K562 (cell line): ENCODE measurements at regions not wholly inside any gene's neighbourhood (a gene's known extent, or its start where the extent isn't known, plus 50 kb on each side); places are given as distances from the start of the nearest gene placed in this dataset.

Experiments used
- ATAC-seq: fragments of 200-7000 bp; cut with Tn5 transposase; 3 replicates; pipeline ENCODE4 v1.9.1; 2020; ENCODE audit warnings: moderate library complexity
- BruUV-seq: library from RNA; stranded (reverse); fragments of 400-500 nt; replicated peaks from 2 replicates; lab custom pipeline; 2021; lab: Mats Ljungman, UMichigan
- CTCF ChIA-PET: fragments of 300-600 bp; formaldehyde crosslinking; extraction: SDS; loops from one replicate; lab custom pipeline; 2021; ENCODE audit warnings: low intra/inter-chr PET ratio; lab: Yijun Ruan, JAX
- POLR2A ChIA-PET: fragments of 300-600, 350-650 bp; sonication (Branson Sonifier 250); formaldehyde crosslinking; extraction: SDS; loops from one replicate; lab custom pipeline; 2021; ENCODE audit warnings: antibody characterized with exemption, inconsistent platforms; lab: Yijun Ruan, JAX
- DNase-seq, 4 experiments: peaks; one replicate each; pipeline versions ENCODE4 v3.0.0 to v3.0.0-alpha.2; 2011 to 2018; ENCODE audit warnings: low spot score in 3 of 4, mixed read lengths in 3 of 4; ENCODE audit errors: extremely low read depth in 1 of 4
- FAIRE-seq: peaks from 2 replicates; lab custom pipeline; 2011; peaks lifted over from hg19 to GRCh38; lab: Jason Lieb, UNC
- H2AFZ ChIP-seq: 2 replicates; pipeline ENCODE4 v1.6.0; 2011; ENCODE audit warnings: low read depth, low read length, control low read depth, inconsistent platforms
- H3K27ac ChIP-seq: fragments of 200-600 bp; 3 replicates; pipeline ENCODE4 v1.8.0; 2011; ENCODE audit warnings: low read depth, mild to moderate bottlenecking, control low read depth, inconsistent platforms, low read length, moderate library complexity, mixed read lengths; ENCODE audit errors: extremely low read depth
- H3K27me3 ChIP-seq, 2 experiments: fragments of 300-600 bp in 1 of 2; 2 replicates in 1 of 2; 3 replicates in 1 of 2; pipeline versions ENCODE4 v1.6.0 to v1.8.0; 2011; ENCODE audit warnings: inconsistent platforms in 2 of 2, low read length in 2 of 2, mild to moderate bottlenecking in 1 of 2, mixed read lengths in 1 of 2, moderate library complexity in 1 of 2; ENCODE audit not compliant: control insufficient read depth in 2 of 2, insufficient read depth in 2 of 2
- H3K36me3 ChIP-seq: fragments of 300-600 bp; 3 replicates; pipeline ENCODE4 v1.8.0; 2011; ENCODE audit warnings: mild to moderate bottlenecking, low read length, inconsistent platforms; ENCODE audit not compliant: control insufficient read depth, insufficient read depth
- H3K4me1 ChIP-seq, 2 experiments: fragments of 200-600 bp in 1 of 2; replicated peaks in 1 of 2; 2 replicates in 1 of 2; 3 replicates in 1 of 2; pipeline versions ENCODE4 v1.5.1 to v1.8.0; 2011; ENCODE audit warnings: inconsistent platforms in 2 of 2, low read length in 2 of 2, mild to moderate bottlenecking in 1 of 2, mixed read lengths in 1 of 2, moderate library complexity in 1 of 2; ENCODE audit not compliant: control insufficient read depth in 2 of 2, insufficient read depth in 2 of 2
- H3K4me2 ChIP-seq: 2 replicates; pipeline ENCODE4 v1.6.1; 2011; ENCODE audit warnings: low read length, control low read depth, inconsistent platforms, mixed read lengths; ENCODE audit not compliant: insufficient read depth
- H3K4me3 ChIP-seq: fragments of 200-600 bp; sonication (generic), shearing (Covaris generic); 2 replicates; pipeline ENCODE4 v1.5.1; 2016; ENCODE audit warnings: control low read depth, inconsistent platforms
- H3K79me2 ChIP-seq: fragments of 200-600 bp; 3 replicates; pipeline ENCODE4 v1.8.0; 2011; ENCODE audit warnings: low read length, inconsistent platforms; ENCODE audit not compliant: control insufficient read depth, insufficient read depth
- H3K9ac ChIP-seq, 2 experiments: 2 replicates each; pipeline versions ENCODE4 v1.6.0 to v1.6.1; 2011; ENCODE audit warnings: low read depth in 2 of 2, low read length in 2 of 2, control low read depth in 1 of 2, inconsistent platforms in 1 of 2, mild to moderate bottlenecking in 1 of 2, mixed read lengths in 1 of 2; ENCODE audit not compliant: insufficient read depth in 1 of 2
- H3K9me1 ChIP-seq: one replicate; pipeline ENCODE4 v1.6.0; 2011; ENCODE audit warnings: inconsistent platforms, mild to moderate bottlenecking, low read length, moderate library complexity; ENCODE audit not compliant: control insufficient read depth, insufficient read depth
- H3K9me3 ChIP-seq: replicated peaks from 2 replicates; pipeline ENCODE4 v1.5.1; 2011; ENCODE audit warnings: low read depth, low read length, inconsistent platforms; ENCODE audit not compliant: control insufficient read depth, insufficient read depth
- H4K20me1 ChIP-seq: replicated peaks from 2 replicates; pipeline ENCODE4 v1.6.1; 2011; ENCODE audit warnings: low read length, inconsistent platforms, mixed read lengths; ENCODE audit not compliant: control insufficient read depth, insufficient read depth
- BCLAF1 ChIP-seq, 2 experiments: fragments of 450-650 bp in 1 of 2; IDR thresholded peaks; 2 replicates each; pipeline ENCODE4 v1.6.1; 2011 to 2017; ENCODE audit warnings: low read depth in 2 of 2, antibody characterized with exemption in 1 of 2, borderline replicate concordance in 1 of 2, low read length in 1 of 2, mild to moderate bottlenecking in 1 of 2, mixed read lengths in 1 of 2; ENCODE audit not compliant: control insufficient read depth in 1 of 2
- CC2D1A ChIP-seq: fragments of 450-650 bp; IDR thresholded peaks from 2 replicates; pipeline ENCODE4 v1.6.1; 2017; ENCODE audit warnings: mild to moderate bottlenecking
- GABPB1 ChIP-seq: sonication (generic); formaldehyde crosslinking; IDR thresholded peaks from 2 replicates; pipeline ENCODE4 v1.8.0; 2022; ENCODE audit warnings: mild to moderate bottlenecking, missing genetic modification reagents
- HINFP ChIP-seq: fragments of 450-650 bp; conservative IDR thresholded peaks from 2 replicates; pipeline ENCODE4 v1.6.1; 2016; ENCODE audit warnings: missing genetic modification characterization, low read depth, mild to moderate bottlenecking, control low read depth, missing compliant biosample characterization
- HNRNPH1 ChIP-seq: fragments of 200-400 bp; formaldehyde crosslinking; optimal IDR thresholded peaks from 2 replicates; pipeline ENCODE3; 2017; ENCODE audit warnings: low read depth, mild to moderate bottlenecking, low read length, moderate library complexity
- KDM5B ChIP-seq: fragments of 200-600 bp; sonication (generic); IDR thresholded peaks from 2 replicates; pipeline ENCODE4 v1.6.1; 2012; ENCODE audit warnings: low read depth, mild to moderate bottlenecking, moderate library complexity, low read length, control low read depth, inconsistent platforms; ENCODE audit not compliant: insufficient replicate concordance
- KLF1 ChIP-seq: fragments of 450-650 bp; IDR thresholded peaks from 2 replicates; pipeline ENCODE4 v1.6.1; 2016; ENCODE audit warnings: missing genetic modification characterization, missing compliant biosample characterization
- MECOM ChIP-seq: fragments of 250-450 bp; sonication (Bioruptor Pico); IDR thresholded peaks from 2 replicates; pipeline ENCODE4 v1.8.0; 2022; ENCODE audit warnings: inconsistent platforms
- MYC ChIP-seq, 2 experiments: fragments of 250-450 bp in 1 of 2; sonication (Bioruptor Pico) in 1 of 2; IDR thresholded peaks; 2 replicates each; pipeline versions ENCODE4 v1.5.1 to v1.6.1; 2012 to 2021; ENCODE audit warnings: low read depth in 2 of 2, borderline replicate concordance in 1 of 2, improper control_type of control experiment in 1 of 2, low read length in 1 of 2, mild to moderate bottlenecking in 1 of 2, moderate library complexity in 1 of 2
- NCOA2 ChIP-seq, 2 experiments: fragments of 450-650 bp; IDR thresholded peaks; 2 replicates each; pipeline ENCODE4 v1.6.1; 2018; ENCODE audit warnings: mild to moderate bottlenecking in 2 of 2, moderate library complexity in 1 of 2; ENCODE audit not compliant: partially characterized antibody in 2 of 2
- PKNOX1 ChIP-seq: fragments of 450-650 bp; IDR thresholded peaks from 2 replicates; pipeline ENCODE4 v1.6.1; 2016
- PREB ChIP-seq: sonication (generic); formaldehyde crosslinking; IDR thresholded peaks from 2 replicates; pipeline ENCODE4 v1.8.1; 2023; ENCODE audit warnings: mild to moderate bottlenecking, missing genetic modification reagents
- SREBF1 ChIP-seq: fragments of 150-350 bp; IDR thresholded peaks from 2 replicates; pipeline ENCODE4 v1.6.1; 2014; ENCODE audit warnings: antibody characterized with exemption, low read depth, low read length, borderline replicate concordance
- TCF15 ChIP-seq: fragments of 250-450 bp; sonication (Bioruptor Pico); IDR thresholded peaks from 2 replicates; pipeline ENCODE4 v1.8.0; 2022; ENCODE audit warnings: moderate library complexity, mild to moderate bottlenecking, inconsistent platforms
- ZNF316 ChIP-seq: fragments of 450-650 bp; IDR thresholded peaks from 2 replicates; pipeline ENCODE4 v1.6.1; 2016
- ZNF41 ChIP-seq: fragments of 250-450 bp; sonication (Bioruptor Pico); conservative IDR thresholded peaks from 2 replicates; pipeline ENCODE4 v1.4.0; 2020; ENCODE audit warnings: mild to moderate bottlenecking
- WGBS: fragments of 100-300 bp; shearing (Covaris generic); methylation state at CpG from one replicate; pipeline ENCODE4 v1.1.6; 2016; ENCODE audit warnings: low coverage, mixed read lengths; ENCODE audit not compliant: insufficient coverage; ENCODE audit errors: missing lambda C conversion rate; 5-methylcytosine and 5-hydroxymethylcytosine counted together
- in situ Hi-C: fragments of 300-500 bp; cut with MboI; formaldehyde crosslinking; loops from 4 replicates; pipeline ENCODE4 v1.15.0; 2018; ENCODE audit warnings: inconsistent platforms, mixed read lengths
- intact Hi-C: fragments of 100-400 bp; cut with micrococcal nuclease; formaldehyde crosslinking; loops from 2 replicates; pipeline ENCODE4 v1.14.2; 2022

GRCh38 chr3:35028157-35028556 is 611.2 kb upstream of the ARPP21 start:
- no peak overlapping the region for H3K4me3 ChIP-seq
- in situ Hi-C loops = no loop called here
- no peak for ATAC-seq
- no peaks in the 10 kb centered on the region for H3K4me1 ChIP-seq
- WGBS = 0% methylated on average over 2 of the region's 2 CpGs
- FAIRE-seq = no peak
- DNase-seq = no peak
- H3K4me2 ChIP-seq = no peak overlapping the region
- H4K20me1 ChIP-seq = no peaks in the 10 kb centered on the region
- H3K9ac ChIP-seq = no peak overlapping the region
- POLR2A ChIA-PET = no interaction called here
- peaks cover 2% of the 10 kb centered on the region; the same call in 1 of the 2 replicates for H3K9me3 ChIP-seq
- H3K79me2 ChIP-seq = no peaks in the 10 kb centered on the region
- H3K27me3 ChIP-seq = no peaks in the 10 kb centered on the region
- intact Hi-C loops = no loop called here
- no peaks in the 10 kb centered on the region for H3K36me3 ChIP-seq
- H3K27ac ChIP-seq = no peak overlapping the region
- BruUV-seq = no TSS peak
- H3K9me1 ChIP-seq = no peaks in the 10 kb centered on the region
- H2AFZ ChIP-seq = no peak overlapping the region
- CTCF ChIA-PET = no interaction called here
- TF ChIP-seq MYC (IDR thresholded peaks at IDR 0.05; ENCODE audit: low read depth, low read length) (no peak), MYC (CRISPR knock-in tag; IDR thresholded peaks at IDR 0.05; ENCODE audit: borderline replicate concordance, low read depth) (no peak), PKNOX1 (no peak), SREBF1 (no peak), MECOM (CRISPR knock-in tag) (no peak), BCLAF1 (IDR thresholded peaks at IDR 0.05; ENCODE audit: borderline replicate concordance in 1 of 2, control insufficient read depth in 1 of 2, low read depth in 2 of 2, low read length in 1 of 2) (no peak), NCOA2 (IDR thresholded peaks at IDR 0.05; ENCODE audit: partially characterized antibody in 2 of 2) (no peak), TCF15 (CRISPR knock-in tag) (no peak), PREB (no peak), CC2D1A (no peak), GABPB1 (CRISPR knock-in tag) (no peak), HNRNPH1 (no peak), ZNF316 (no peak), KLF1 (tag) (no peak), HINFP (tag) (no peak), ZNF41 (CRISPR knock-in tag) (no peak), KDM5B (no peak)
